ENCODE measurements at regions not wholly inside any gene's neighbourhood (a gene's known extent, or its start where the extent isn't known, plus 50 kb on each side); places are given as distances from the start of the nearest gene placed in this dataset.

DNA sequence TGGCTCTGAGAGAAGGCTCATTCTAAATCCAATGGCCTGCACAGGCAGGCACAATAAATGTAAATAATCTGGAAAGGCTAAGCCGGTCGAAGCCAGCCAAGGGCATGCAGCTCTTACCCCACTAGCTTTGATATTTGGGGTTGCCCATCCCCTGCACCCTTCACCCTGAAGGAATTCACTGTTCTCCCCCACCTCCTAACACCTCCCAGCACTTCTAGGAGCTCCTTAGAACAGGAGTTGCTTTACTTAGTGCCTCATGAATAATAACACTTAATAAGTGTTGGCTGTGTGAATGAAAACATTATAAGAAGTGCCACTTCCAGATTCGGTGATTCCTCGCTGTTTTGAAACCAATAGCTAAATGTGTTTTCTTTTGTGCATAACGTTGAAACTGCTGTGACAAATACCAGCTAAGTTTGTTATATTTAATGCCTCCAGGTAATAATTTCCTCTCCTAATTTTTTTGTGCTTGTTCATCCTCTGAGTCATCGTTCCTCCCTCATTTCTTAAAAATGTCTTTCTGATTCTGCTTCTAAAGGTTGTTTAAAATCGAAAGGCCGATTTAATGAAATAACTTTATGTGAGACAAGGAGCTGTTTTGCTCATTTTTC is 458.8 kb downstream of the METTL4 start:
- DNase-seq (no peak), ATAC-seq (no peak)
- Mint-ChIP-seq H3K27me3 (peaks cover 10% of the 10 kb centered on the region), H3K4me3 (no peak overlapping the region), H3K36me3 (ENCODE audit: low read depth) (no peaks in the 10 kb centered on the region), H3K9me3 (no peaks in the 10 kb centered on the region), H3K27ac (no peak overlapping the region), H3K4me1 (no peaks in the 10 kb centered on the region)

DNA sequence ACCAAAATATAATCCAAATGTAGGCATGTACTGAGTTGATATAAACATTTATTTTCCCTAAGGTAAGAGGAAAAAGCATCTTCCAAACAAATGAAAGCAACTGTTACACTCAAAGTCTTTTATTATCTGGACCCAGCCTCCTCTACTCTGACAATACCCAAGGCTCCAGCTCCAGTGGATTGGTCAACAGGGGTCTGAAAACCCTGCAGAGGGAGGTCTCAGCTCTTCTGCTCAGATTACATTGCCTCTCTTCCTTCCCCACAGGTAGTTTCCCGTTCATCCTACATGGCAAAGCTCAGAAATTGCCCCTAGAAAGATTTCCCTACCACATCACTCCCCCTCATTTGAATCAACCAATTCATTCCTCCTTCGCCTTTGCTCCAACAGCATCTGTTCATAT is 457.0 kb downstream of the METTL4 start:
- Mint-ChIP-seq H3K9me3 (no peaks in the 10 kb centered on the region), H3K4me3 (no peak overlapping the region), H3K27me3 (peaks cover 9% of the 10 kb centered on the region), H3K4me1 (no peaks in the 10 kb centered on the region), H3K27ac (no peak overlapping the region), H3K36me3 (ENCODE audit: low read depth) (no peaks in the 10 kb centered on the region)
- DNase-seq (no peak), ATAC-seq (no peak)

DNA sequence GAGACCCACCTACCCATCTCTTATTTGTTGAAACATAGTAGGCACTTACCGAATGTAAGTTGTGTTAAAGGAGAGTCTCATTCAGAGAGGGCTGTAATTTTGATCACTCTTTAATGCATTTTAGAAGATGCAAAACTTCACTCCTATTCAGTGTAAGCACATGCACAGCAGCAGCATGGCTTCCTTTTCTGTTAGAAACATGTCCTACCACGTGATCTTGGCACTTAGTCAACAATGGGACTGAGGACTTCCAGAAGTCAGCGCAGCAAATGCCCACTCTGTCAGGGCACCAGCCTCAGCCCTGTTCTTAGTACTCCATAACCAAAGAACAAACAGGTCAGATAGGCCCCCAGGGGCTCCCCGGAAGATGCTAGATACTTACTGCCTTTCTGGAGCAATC is 456.5 kb downstream of the METTL4 start:
- DNase-seq (no peak), ATAC-seq (no peak)
- H3K4me3 Mint-ChIP-seq, result no peak overlapping the region
- no peaks in the 10 kb centered on the region for H3K9me3 Mint-ChIP-seq
- H3K36me3 Mint-ChIP-seq (ENCODE audit: low read depth), result no peaks in the 10 kb centered on the region
- no peak overlapping the region for H3K27ac Mint-ChIP-seq
- peaks cover 11% of the 10 kb centered on the region for H3K27me3 Mint-ChIP-seq
- no peaks in the 10 kb centered on the region for H3K4me1 Mint-ChIP-seq

DNA sequence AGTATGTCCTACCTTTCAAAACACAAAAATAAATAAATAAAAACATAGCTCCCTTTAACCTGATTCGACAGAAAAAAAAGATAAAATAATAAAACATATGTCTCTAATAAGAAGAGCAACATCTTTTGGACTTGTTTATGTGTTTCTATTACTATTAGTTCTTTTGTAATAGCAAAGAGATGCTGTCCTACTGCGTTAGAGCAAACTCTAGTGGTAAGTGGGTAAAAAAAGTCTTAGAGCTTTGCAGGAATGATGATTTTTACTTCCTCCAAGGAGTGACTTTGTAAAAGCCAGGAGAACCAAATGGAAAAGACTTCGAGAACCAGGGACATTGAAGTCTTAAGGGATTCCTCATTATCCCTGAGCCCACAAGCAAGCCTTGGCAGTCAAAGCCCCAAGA is 450.1 kb downstream of the METTL4 start:
- H3K9me3 Mint-ChIP-seq, result no peaks in the 10 kb centered on the region
- ATAC-seq (no peak), DNase-seq (no peak)
- peaks cover 2% of the 10 kb centered on the region for H3K27me3 Mint-ChIP-seq
- no peak overlapping the region for H3K27ac Mint-ChIP-seq
- H3K4me1 Mint-ChIP-seq, result no peaks in the 10 kb centered on the region
- no peaks in the 10 kb centered on the region for H3K36me3 Mint-ChIP-seq (ENCODE audit: low read depth)
- no peak overlapping the region for H3K4me3 Mint-ChIP-seq

DNA sequence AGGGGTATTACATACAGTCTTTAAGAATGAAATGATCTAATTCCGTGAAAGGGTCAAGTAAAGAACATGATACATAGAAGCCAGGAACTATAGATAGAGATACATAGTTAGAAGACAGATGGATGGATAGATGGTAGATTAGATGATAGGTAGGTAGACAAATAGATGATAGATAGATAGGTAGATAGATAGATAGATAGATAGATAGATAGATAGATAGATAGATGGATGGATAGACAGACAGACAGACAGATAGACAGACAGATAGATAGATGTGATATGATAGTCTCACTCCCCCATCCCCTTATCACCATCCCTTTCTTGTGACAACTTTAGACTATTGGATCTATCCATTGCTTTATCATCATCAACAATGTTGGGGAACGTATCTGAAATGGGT is 448.2 kb downstream of the METTL4 start:
- no peaks in the 10 kb centered on the region for H3K36me3 Mint-ChIP-seq (ENCODE audit: low read depth)

DNA sequence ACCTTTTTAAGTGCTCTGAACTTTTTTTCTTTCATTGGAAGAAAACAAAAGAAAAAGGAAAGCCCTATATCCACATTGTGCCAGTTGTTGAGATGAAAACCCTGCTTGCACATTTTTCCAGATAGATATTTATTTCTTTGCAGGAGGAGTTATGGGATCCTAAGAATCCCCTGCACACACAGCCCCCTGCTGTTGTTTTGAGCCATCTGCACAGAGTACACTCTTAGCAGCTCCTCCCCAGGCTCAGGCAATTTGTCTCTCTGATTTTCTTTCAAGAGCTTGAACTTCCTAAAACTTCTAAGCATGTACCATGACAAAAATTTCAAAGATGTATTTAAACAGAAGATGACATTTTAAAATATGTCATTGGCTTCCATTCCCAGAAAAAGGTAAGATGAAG is 436.9 kb downstream of the METTL4 start:
- Mint-ChIP-seq H3K4me3 (no peak overlapping the region), H3K4me1 (no peaks in the 10 kb centered on the region)

More for the DNA sequence above, 448.2 kb downstream of the METTL4 start:
- H3K4me3 Mint-ChIP-seq, result no peak overlapping the region
- ATAC-seq, result no peak
- peaks cover 6% of the 10 kb centered on the region for H3K27me3 Mint-ChIP-seq
- H3K27ac Mint-ChIP-seq, result no peak overlapping the region
- no peak for DNase-seq
- H3K4me1 Mint-ChIP-seq, result no peaks in the 10 kb centered on the region
- peaks cover 4% of the 10 kb centered on the region for H3K9me3 Mint-ChIP-seq

DNA sequence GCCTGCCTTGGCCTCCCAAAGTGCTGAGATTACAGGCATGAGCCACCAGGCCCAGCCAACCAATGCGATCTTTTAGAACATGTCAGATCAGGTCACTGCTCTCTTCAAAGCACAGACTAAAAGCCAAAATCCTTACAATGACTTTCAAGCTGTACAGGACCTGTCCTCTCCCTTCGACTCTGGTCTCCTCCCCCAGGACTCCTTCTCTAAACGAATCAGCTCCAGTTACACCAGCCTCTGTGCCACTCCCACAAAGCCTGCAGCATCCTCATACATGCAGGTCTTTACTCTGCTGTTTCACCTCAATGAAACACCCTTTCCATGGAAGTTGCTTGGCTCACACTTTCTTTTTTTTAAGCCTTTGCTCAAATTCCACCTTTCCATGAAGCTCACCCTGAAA is 436.0 kb downstream of the METTL4 start:
- H3K27ac Mint-ChIP-seq, result no peak overlapping the region
- no peak overlapping the region for H3K4me3 Mint-ChIP-seq
- no peaks in the 10 kb centered on the region for H3K36me3 Mint-ChIP-seq (ENCODE audit: low read depth)
- ATAC-seq (no peak), DNase-seq (no peak)
- H3K4me1 Mint-ChIP-seq, result no peaks in the 10 kb centered on the region
- H3K9me3 Mint-ChIP-seq, result no peaks in the 10 kb centered on the region
- peaks cover 2% of the 10 kb centered on the region for H3K27me3 Mint-ChIP-seq

More for the DNA sequence above, 436.9 kb downstream of the METTL4 start:
- H3K9me3 Mint-ChIP-seq, result no peaks in the 10 kb centered on the region
- no peak overlapping the region for H3K27ac Mint-ChIP-seq
- peaks cover 7% of the 10 kb centered on the region for H3K27me3 Mint-ChIP-seq
- DNase-seq (no peak), ATAC-seq (no peak)
- no peaks in the 10 kb centered on the region for H3K36me3 Mint-ChIP-seq (ENCODE audit: low read depth)

DNA sequence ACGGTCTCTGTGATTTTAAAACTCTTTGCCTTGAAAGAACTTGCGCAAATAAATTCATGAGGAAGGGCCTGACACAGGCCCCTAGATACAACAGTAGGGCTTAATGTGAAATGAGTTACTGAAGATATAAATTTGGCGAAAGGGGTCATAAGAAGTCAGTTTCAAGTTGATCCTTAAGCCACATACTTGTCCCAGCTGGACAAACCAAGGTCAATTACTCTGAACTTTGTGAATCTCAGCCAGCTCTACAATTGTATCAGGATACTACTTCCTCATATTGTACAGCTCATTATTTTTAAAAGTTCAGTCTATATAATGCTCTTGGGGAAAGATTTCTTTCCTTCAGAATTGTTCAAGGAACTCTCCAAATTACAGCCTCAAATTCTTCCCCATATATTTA is 432.8 kb downstream of the METTL4 start:
- H3K9me3 Mint-ChIP-seq, result no peaks in the 10 kb centered on the region
- H3K27me3 Mint-ChIP-seq, result peaks cover 2% of the 10 kb centered on the region
- DNase-seq, result no peak
- no peak for ATAC-seq
- no peak overlapping the region for H3K4me3 Mint-ChIP-seq
- H3K36me3 Mint-ChIP-seq (ENCODE audit: low read depth), result no peaks in the 10 kb centered on the region
- no peaks in the 10 kb centered on the region for H3K4me1 Mint-ChIP-seq
- H3K27ac Mint-ChIP-seq, result no peak overlapping the region

DNA sequence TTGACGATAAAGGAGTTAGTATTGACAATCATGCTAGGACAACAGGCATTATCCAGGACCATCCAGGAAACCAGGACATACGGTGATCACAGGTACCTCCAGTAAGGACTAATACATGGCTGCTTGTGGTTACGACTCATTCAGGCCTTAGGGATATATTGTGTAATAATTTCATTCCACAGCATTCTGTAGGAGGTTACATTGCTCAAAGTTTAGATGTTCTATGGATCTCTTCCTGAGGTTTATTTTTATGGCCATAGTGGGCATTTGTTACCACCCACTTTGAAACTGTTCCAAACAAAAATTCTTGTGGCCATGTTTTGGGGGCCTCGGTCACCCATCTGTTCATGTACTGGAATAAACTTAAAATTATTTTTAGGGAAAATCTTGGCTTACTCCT is 431.6 kb downstream of the METTL4 start:
- Mint-ChIP-seq H3K4me1 (no peaks in the 10 kb centered on the region), H3K27me3 (peaks cover 2% of the 10 kb centered on the region)
- DNase-seq, result no peak

DNA sequence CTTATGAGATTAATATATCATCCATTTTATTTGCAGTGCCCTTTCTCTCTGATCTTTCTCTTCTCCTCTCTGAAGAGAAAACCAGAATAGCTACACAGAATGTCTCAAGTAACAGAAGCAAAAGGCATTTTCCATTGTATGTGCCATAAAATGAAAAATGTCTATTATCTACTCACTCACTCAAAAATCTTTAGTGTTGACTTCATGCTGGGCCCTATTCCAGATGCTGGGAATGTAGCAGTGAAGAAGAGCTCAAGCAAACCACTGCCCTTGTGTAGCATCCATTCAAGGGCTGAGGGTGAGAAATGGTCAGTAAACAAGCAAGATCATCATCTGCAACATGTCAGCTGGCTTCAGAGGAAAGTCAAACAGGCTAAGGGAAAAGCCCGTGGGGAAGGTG is 427.7 kb downstream of the METTL4 start:
- no peaks in the 10 kb centered on the region for H3K9me3 Mint-ChIP-seq
- no peak overlapping the region for H3K4me3 Mint-ChIP-seq
- no peaks in the 10 kb centered on the region for H3K36me3 Mint-ChIP-seq (ENCODE audit: low read depth)
- no peaks in the 10 kb centered on the region for H3K27me3 Mint-ChIP-seq
- H3K4me1 Mint-ChIP-seq, result no peaks in the 10 kb centered on the region
- no peak for DNase-seq
- no peak overlapping the region for H3K27ac Mint-ChIP-seq
- ATAC-seq, result no peak

More for the DNA sequence above, 431.6 kb downstream of the METTL4 start:
- no peaks in the 10 kb centered on the region for H3K9me3 Mint-ChIP-seq
- no peak for ATAC-seq
- H3K27ac Mint-ChIP-seq, result no peak overlapping the region
- no peak overlapping the region for H3K4me3 Mint-ChIP-seq
- no peaks in the 10 kb centered on the region for H3K36me3 Mint-ChIP-seq (ENCODE audit: low read depth)

DNA sequence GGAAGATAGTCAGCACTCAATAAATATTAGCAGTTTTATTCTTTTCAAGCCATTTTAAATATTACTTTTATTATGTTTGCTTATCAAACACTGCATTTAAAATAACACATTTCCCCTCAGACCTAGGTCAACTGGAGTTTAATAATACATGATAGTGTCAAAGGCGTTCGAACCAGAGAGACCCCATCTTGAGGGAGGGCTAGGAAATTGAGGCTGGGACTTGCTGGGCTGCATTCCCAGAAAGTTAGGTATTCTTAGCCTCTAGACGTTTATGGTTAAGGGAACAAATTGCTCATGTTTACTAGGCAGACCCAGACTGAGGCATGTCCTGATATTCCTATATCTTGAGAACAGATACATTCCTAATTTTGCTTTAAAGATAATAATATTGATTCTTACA is 426.5 kb downstream of the METTL4 start:
- no peak overlapping the region for H3K27ac Mint-ChIP-seq
- H3K4me1 Mint-ChIP-seq, result no peaks in the 10 kb centered on the region
- no peaks in the 10 kb centered on the region for H3K36me3 Mint-ChIP-seq (ENCODE audit: low read depth)
- H3K27me3 Mint-ChIP-seq, result no peaks in the 10 kb centered on the region
- no peak overlapping the region for H3K4me3 Mint-ChIP-seq
- no peak for DNase-seq
- H3K9me3 Mint-ChIP-seq, result no peaks in the 10 kb centered on the region
- ATAC-seq, result no peak

DNA sequence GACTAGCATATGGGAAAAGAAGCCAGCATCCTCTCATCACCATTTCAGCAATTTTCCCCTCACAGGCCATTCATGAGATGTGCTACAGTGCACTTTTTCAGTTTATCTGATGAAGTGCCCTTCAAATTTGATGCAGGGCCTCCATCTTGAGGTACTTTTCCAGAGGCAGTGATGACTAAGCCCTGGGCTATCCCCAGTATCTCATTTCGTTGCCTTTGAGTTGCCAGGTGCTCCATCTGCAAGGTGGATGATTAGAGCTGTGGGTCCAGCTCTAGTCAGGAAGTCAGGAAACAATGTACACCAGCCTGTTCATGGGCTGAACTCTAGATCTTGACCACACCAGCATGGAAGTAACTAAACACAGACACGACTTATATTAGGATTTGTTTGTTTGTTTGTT is 425.2 kb downstream of the METTL4 start:
- no peaks in the 10 kb centered on the region for H3K27me3 Mint-ChIP-seq
- DNase-seq, result no peak
- no peaks in the 10 kb centered on the region for H3K36me3 Mint-ChIP-seq (ENCODE audit: low read depth)
- no peaks in the 10 kb centered on the region for H3K4me1 Mint-ChIP-seq
- no peak overlapping the region for H3K27ac Mint-ChIP-seq
- no peaks in the 10 kb centered on the region for H3K9me3 Mint-ChIP-seq
- ATAC-seq, result no peak
- no peak overlapping the region for H3K4me3 Mint-ChIP-seq

DNA sequence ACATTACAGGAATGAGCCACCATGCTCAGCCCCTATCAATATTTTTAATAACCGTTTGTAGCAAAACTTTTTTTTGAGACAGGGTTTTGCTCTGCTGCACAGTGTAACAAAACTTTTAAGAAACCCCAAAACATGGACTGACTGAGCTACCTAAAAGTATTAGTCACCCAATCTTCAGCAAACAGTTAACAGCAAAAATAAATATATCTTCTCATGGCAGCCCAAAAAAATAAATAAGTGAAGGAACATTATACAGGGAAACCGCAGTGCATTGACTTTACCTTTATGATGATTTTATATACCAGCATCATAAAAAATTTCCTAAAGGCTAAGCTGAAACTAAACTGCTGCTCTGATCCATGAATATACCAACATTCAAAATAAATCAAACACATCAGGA is 424.6 kb downstream of the METTL4 start:
- no peaks in the 10 kb centered on the region for H3K36me3 Mint-ChIP-seq (ENCODE audit: low read depth)
- no peak for ATAC-seq

DNA sequence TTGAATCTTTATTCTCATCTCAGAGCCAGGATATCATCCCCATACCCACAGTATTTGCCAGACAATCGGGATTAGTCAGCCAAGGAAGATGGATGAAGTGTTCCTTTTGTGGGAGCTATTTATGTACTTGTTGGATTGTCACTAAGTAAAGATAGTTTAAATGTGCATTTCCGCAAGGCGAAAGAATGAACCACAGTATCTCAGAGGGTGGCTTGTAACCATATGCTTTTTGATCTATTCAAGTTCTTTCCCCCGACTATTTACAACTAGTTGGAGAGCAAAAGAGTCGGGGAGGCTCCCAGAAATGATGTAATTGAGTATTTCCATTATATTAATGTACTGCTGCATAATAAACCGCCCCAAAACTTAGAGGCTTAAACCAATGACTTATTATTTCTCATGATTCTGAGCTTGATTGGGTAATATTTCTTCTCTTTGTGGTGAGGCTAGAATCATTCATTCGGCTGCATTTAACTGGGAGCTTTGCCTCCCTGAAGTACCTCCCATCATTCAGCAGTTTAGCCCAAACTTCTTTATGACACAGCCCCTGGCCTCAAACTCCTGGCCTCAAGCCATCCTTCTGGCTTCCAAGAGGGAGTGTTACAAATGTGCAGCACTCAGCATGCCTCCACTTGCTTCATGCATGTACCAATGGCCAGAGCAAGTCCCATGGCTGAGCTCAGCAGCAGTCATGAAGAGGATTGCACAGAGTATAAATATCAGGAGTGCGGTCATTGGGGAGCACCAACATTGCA is 423.7 kb downstream of the METTL4 start:
- no peaks in the 10 kb centered on the region for H3K9me3 Mint-ChIP-seq
- no peaks in the 10 kb centered on the region for H3K4me1 Mint-ChIP-seq
- no peaks in the 10 kb centered on the region for H3K27me3 Mint-ChIP-seq
- no peak overlapping the region for H3K4me3 Mint-ChIP-seq
- H3K27ac Mint-ChIP-seq, result no peak overlapping the region
- DNase-seq (no peak), ATAC-seq (no peak)
- H3K36me3 Mint-ChIP-seq (ENCODE audit: low read depth), result no peaks in the 10 kb centered on the region

More for the DNA sequence above, 424.6 kb downstream of the METTL4 start:
- Mint-ChIP-seq H3K4me3 (no peak overlapping the region), H3K27me3 (no peaks in the 10 kb centered on the region), H3K4me1 (no peaks in the 10 kb centered on the region), H3K9me3 (no peaks in the 10 kb centered on the region), H3K27ac (no peak overlapping the region)
- no peak for DNase-seq

DNA sequence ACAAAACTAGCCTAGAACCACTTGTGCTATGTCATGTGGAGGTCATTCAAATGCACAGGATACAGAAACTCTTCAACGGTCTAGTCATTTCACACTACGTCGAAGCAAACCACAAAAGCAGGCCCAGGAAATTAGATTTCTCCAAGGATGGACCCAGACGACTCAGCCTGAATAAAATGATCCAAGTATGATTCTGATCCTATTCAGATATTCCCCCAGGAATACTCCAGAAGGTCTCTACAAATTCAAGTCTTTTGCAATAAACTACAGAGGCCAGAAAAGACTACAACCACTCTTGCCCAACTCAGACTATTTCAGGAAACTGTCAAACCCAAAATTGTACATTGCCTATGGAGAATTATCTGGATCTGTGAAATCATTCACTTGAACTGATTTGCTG is 422.5 kb downstream of the METTL4 start:
- Mint-ChIP-seq H3K36me3 (ENCODE audit: low read depth) (no peaks in the 10 kb centered on the region), H3K4me1 (no peaks in the 10 kb centered on the region)
- no peak for DNase-seq

More for the DNA sequence above, 422.5 kb downstream of the METTL4 start:
- no peak for ATAC-seq
- Mint-ChIP-seq H3K27me3 (no peaks in the 10 kb centered on the region), H3K4me3 (no peak overlapping the region), H3K27ac (no peak overlapping the region), H3K9me3 (no peaks in the 10 kb centered on the region)

Measured in activated naive CD8-positive, alpha-beta T cell treated with anti-CD3 and anti-CD28 coated beads, Interleukin-2, amount 50 U/mL, for 24 hours (primary cell).